Fibroblast of lung (primary cell): ENCODE measurements at regions not wholly inside any gene's neighbourhood (a gene's known extent, or its start where the extent isn't known, plus 50 kb on each side); places are given as distances from the start of the nearest gene placed in this dataset.

Source experiments
- EZH2 ChIP-seq: IDR thresholded peaks from 2 replicates; pipeline ENCODE4 v1.5.1; 2012; ENCODE audit warnings: low read length, control low read depth, mild to moderate bottlenecking; ENCODE audit errors: missing control alignments
- TF ChIP-seq, protein P1 (sequence below), 2 donors: IDR thresholded peaks in 1 of 2; conservative IDR thresholded peaks in 1 of 2; 1 replicate in 1 of 2; 2 replicates in 1 of 2; pipeline ENCODE4 v1.5.1; 2011 to 2012; ENCODE audit warnings: low read length in 2 of 2, control low read depth in 1 of 2, inconsistent platforms in 1 of 2, low read depth in 1 of 2, mild to moderate bottlenecking in 1 of 2

DNA sequence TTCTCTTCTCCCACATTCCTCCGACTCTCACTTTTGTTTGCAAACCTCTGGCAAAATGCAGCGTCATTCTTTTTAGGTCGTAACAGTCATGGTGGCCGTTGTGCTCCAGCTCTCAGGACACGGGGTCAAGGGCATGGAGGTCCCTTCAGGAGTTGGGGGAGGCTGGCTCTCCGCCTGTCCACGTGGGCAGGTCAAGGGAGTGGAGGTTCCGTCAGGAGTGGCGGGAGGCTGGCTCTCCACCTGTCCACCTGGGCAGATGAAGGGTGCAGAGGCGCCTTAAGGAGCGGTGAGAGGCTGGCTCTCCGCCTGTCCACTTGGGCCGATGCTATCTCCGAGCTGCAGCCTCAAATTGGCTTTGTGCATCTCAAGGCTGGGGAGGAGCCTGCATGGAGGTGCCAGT, 98.0 kb downstream of the ERMARD start:
- TF ChIP-seq, protein P1, sequence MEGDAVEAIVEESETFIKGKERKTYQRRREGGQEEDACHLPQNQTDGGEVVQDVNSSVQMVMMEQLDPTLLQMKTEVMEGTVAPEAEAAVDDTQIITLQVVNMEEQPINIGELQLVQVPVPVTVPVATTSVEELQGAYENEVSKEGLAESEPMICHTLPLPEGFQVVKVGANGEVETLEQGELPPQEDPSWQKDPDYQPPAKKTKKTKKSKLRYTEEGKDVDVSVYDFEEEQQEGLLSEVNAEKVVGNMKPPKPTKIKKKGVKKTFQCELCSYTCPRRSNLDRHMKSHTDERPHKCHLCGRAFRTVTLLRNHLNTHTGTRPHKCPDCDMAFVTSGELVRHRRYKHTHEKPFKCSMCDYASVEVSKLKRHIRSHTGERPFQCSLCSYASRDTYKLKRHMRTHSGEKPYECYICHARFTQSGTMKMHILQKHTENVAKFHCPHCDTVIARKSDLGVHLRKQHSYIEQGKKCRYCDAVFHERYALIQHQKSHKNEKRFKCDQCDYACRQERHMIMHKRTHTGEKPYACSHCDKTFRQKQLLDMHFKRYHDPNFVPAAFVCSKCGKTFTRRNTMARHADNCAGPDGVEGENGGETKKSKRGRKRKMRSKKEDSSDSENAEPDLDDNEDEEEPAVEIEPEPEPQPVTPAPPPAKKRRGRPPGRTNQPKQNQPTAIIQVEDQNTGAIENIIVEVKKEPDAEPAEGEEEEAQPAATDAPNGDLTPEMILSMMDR (conservative IDR thresholded peaks at IDR 0.05 in 1 of 2, IDR thresholded peaks at IDR 0.05 in 1 of 2; ENCODE audit: low read depth in 1 of 2, low read length in 2 of 2) = no peak
- no peak for TF ChIP-seq EZH2
